Natural killer cell (primary cell): ENCODE measurements at regions not wholly inside any gene's neighbourhood (a gene's known extent, or its start where the extent isn't known, plus 50 kb on each side); places are given as distances from the start of the nearest gene placed in this dataset.

Source experiments
- ATAC-seq, 3 donors: fragments of 150-1000 bp in 2 of 3; fragments of 200-7000 bp in 1 of 3; cut with Tn5 transposase; 1 replicate in 1 of 3; 2 replicates in 2 of 3; pipeline ENCODE4 v1.10.0; 2021; ENCODE audit warnings: mild to moderate bottlenecking in 2 of 3, moderate library complexity in 2 of 3
- DNase-seq, 2 donors: peaks; one replicate each; pipeline versions ENCODE4 v3.0.0 to v3.0.0-alpha.2; 2013 to 2021; ENCODE audit warnings: mixed read lengths in 1 of 2
- H3K27ac ChIP-seq: one replicate; pipeline ENCODE4 v1.5.1; 2013; ENCODE audit warnings: mild to moderate bottlenecking, low read length
- H3K27me3 ChIP-seq: one replicate; pipeline ENCODE4 v1.6.1; 2013; ENCODE audit warnings: low read length; ENCODE audit not compliant: control insufficient read depth, insufficient read depth
- H3K36me3 ChIP-seq: one replicate; pipeline ENCODE4 v1.6.1; 2013; ENCODE audit warnings: low read length; ENCODE audit not compliant: control insufficient read depth, insufficient read depth
- H3K4me1 ChIP-seq: one replicate; pipeline ENCODE4 v1.6.1; 2013; ENCODE audit warnings: low read length; ENCODE audit not compliant: control insufficient read depth, insufficient read depth
- H3K4me3 ChIP-seq: one replicate; pipeline ENCODE4 v1.5.1; 2013; ENCODE audit warnings: low read length
- H3K9me3 ChIP-seq: one replicate; pipeline ENCODE4 v1.6.1; 2013; ENCODE audit warnings: low read length; ENCODE audit not compliant: control insufficient read depth, insufficient read depth
- H3K27ac Mint-ChIP-seq, 2 donors: one replicate each; pipeline ENCODE4 v1.8.0; 2022; ENCODE audit warnings: mild to moderate bottlenecking in 2 of 2, mixed read lengths in 2 of 2, moderate library complexity in 1 of 2
- H3K27me3 Mint-ChIP-seq, 2 donors: one replicate each; pipeline ENCODE4 v1.8.0; 2022; ENCODE audit warnings: low read depth in 2 of 2, mixed read lengths in 2 of 2
- H3K36me3 Mint-ChIP-seq: one replicate; pipeline ENCODE4 v1.8.0; 2022; ENCODE audit warnings: mixed read lengths
- H3K4me1 Mint-ChIP-seq, 2 donors: one replicate each; pipeline ENCODE4 v1.8.0; 2022; ENCODE audit warnings: mixed read lengths in 2 of 2
- H3K4me3 Mint-ChIP-seq: one replicate; pipeline ENCODE4 v1.8.0; 2022; ENCODE audit warnings: mild to moderate bottlenecking, moderate library complexity, mixed read lengths
- H3K9me3 Mint-ChIP-seq, 2 donors: one replicate each; pipeline ENCODE4 v1.8.0; 2022; ENCODE audit warnings: mixed read lengths in 2 of 2
- CTCF ChIP-seq: fragments of 200-600 bp; IDR thresholded peaks from one replicate; pipeline ENCODE4 v1.8.0; 2022; ENCODE audit warnings: antibody characterized with exemption
- WGBS: methylation state at CpG from one replicate; pipeline ENCODE4 v1.1.7; 2013; ENCODE audit warnings: missing lambda C conversion rate; ENCODE audit not compliant: insufficient coverage; 5-methylcytosine and 5-hydroxymethylcytosine counted together
- intact Hi-C: fragments of 100-400 bp; cut with micrococcal nuclease; formaldehyde crosslinking; loops from one replicate; pipeline ENCODE4 v1.14.2; 2022

DNA sequence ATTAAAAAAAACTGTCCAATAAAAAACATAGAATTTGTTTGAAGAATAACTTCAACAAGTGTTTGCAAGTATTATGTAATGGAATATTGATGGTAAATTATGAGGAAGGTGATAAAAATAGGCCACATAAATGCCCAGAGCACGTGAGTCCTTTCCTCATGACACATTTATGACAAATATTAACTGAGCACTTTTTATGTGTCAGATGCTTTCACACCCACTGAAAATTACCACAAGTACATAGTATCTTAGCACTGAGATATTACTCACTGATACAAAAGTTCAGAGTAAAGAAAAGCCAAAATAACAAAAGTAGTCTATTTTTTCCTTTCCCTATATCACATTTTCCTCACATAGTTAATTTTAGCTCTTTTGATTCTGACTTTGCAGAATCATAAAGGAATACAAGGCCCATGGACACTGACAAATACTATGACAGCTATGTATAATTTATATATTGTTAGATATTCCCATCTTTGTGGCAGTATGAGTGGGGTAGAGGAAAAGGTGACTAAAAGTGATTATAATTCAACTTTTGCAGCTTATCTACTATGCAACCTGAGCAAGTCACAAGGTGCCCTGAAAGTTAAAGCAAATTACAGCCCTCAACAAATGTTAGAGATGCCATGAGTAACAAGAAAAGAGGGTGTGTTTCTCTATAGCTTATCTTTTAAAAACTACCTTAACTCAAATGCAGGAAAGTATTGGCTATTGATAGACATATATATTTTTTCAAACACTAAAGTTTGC is 80.7 kb downstream of the RBMY1D start:
- no peaks in the 10 kb centered on the region for H3K9me3 ChIP-seq
- intact Hi-C loops, result no loop called here
- Mint-ChIP-seq H3K4me3 (no peak overlapping the region), H3K27me3 (no peaks in the 10 kb centered on the region), H3K4me1 (peaks cover 0 to 5% of the 10 kb centered on the region in 2 donors), H3K9me3 (no peaks in the 10 kb centered on the region), H3K36me3 (no peaks in the 10 kb centered on the region), H3K27ac (no peak overlapping the region)
- no peaks in the 10 kb centered on the region for H3K36me3 ChIP-seq
- WGBS, result 17% methylated on average over 1 of the region's 1 CpG
- no peak for ATAC-seq
- TF ChIP-seq CTCF, result no peak
- H3K27me3 ChIP-seq, result no peaks in the 10 kb centered on the region
- H3K4me3 ChIP-seq, result no peak overlapping the region
- DNase-seq, result no peak
- H3K4me1 ChIP-seq, result no peaks in the 10 kb centered on the region
- H3K27ac ChIP-seq, result no peak overlapping the region

DNA sequence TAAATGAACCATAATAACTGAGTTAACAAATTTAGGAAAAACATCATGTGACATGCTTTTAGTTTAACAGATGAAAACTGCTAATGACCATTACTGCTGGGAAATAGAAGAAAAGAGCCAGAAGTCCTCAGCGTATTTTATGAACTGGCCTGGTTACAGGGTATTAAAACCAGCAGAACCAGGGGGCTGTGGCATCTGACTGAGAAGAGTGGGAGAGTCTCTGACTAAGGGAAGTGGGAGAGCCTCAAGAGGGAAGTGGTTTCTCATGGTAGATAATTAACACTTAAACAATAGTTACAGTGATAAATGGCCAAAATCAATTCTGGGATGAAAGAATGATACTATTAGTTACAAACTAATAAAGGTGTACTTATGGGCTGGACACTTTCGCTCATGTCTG is 79.8 kb downstream of the RBMY1D start:
- ATAC-seq (no peak), DNase-seq (no peak)
- Mint-ChIP-seq H3K4me3 (no peak overlapping the region), H3K9me3 (no peaks in the 10 kb centered on the region), H3K36me3 (no peaks in the 10 kb centered on the region), H3K4me1 (peaks cover 0 to 5% of the 10 kb centered on the region in 2 donors), H3K27me3 (no peaks in the 10 kb centered on the region), H3K27ac (no peak overlapping the region)
- 59% methylated on average over 2 of the region's 2 CpGs for WGBS
- no peaks in the 10 kb centered on the region for H3K9me3 ChIP-seq
- no peak for TF ChIP-seq CTCF
- H3K36me3 ChIP-seq, result no peaks in the 10 kb centered on the region
- H3K4me1 ChIP-seq, result no peaks in the 10 kb centered on the region
- intact Hi-C loops, result no loop called here
- H3K27ac ChIP-seq, result no peak overlapping the region
- H3K4me3 ChIP-seq, result no peak overlapping the region
- H3K27me3 ChIP-seq, result no peaks in the 10 kb centered on the region

DNA sequence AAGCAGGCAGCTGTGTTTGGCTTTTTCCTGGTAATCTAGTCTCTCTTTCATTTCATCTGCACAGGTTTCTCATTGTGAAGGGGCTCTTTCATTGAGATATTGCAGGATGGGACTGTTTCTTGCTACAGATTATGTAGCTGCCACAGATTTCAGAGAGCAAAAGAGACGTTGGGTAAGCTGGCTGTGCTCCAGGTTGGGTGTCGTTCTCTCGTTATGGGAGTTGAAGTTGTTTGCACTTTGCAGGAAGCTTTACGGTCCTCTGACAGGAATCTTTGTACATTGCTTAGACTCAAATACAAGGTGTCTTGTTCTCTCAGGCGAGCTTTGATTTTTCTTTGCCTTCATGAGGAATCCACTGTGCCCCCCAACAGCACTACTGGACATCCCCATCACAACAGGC is 72.4 kb downstream of the RBMY1D start:
- WGBS, result 35% methylated on average over 5 of the region's 5 CpGs
- H3K27me3 ChIP-seq, result no peaks in the 10 kb centered on the region
- DNase-seq (no peak), ATAC-seq (no peak)
- no peak overlapping the region for H3K27ac ChIP-seq
- TF ChIP-seq CTCF, result no peak
- H3K9me3 ChIP-seq, result no peaks in the 10 kb centered on the region
- intact Hi-C loops, result no loop called here
- Mint-ChIP-seq H3K27me3 (no peaks in the 10 kb centered on the region), H3K27ac (no peak overlapping the region), H3K9me3 (no peaks in the 10 kb centered on the region), H3K4me1 (peaks cover 0 to 10% of the 10 kb centered on the region in 2 donors), H3K4me3 (no peak overlapping the region), H3K36me3 (no peaks in the 10 kb centered on the region)
- no peak overlapping the region for H3K4me3 ChIP-seq
- no peaks in the 10 kb centered on the region for H3K36me3 ChIP-seq
- peaks cover 6% of the 10 kb centered on the region for H3K4me1 ChIP-seq

- WGBS, result 69% methylated on average over 3 of the region's 3 CpGs
- ATAC-seq, result no peak
Observed at GRCh38 chrY:21827593-21827992, 66.7 kb downstream of the RBMY1D start.

More at GRCh38 chrY:21827593-21827992, 66.7 kb downstream of the RBMY1D start:
- H3K4me3 Mint-ChIP-seq, result no peak overlapping the region
- Histone ChIP-seq H3K27me3 (no peaks in the 10 kb centered on the region), H3K4me1 (peaks cover 6% of the 10 kb centered on the region), H3K36me3 (no peaks in the 10 kb centered on the region), H3K9me3 (no peaks in the 10 kb centered on the region), H3K27ac (no peak overlapping the region), H3K4me3 (no peak overlapping the region)
- DNase-seq, result no peak
- no peaks in the 10 kb centered on the region for H3K9me3 Mint-ChIP-seq
- H3K27ac Mint-ChIP-seq, result no peak overlapping the region
- H3K36me3 Mint-ChIP-seq, result no peaks in the 10 kb centered on the region
- no peaks in the 10 kb centered on the region for H3K27me3 Mint-ChIP-seq
- intact Hi-C loops, result no loop called here
- H3K4me1 Mint-ChIP-seq, result peaks cover 0 to 10% of the 10 kb centered on the region in 2 donors
- no peak for TF ChIP-seq CTCF
